GM18498 (cell line): ENCODE measurements at regions not wholly inside any gene's neighbourhood (a gene's known extent, or its start where the extent isn't known, plus 50 kb on each side); places are given as distances from the start of the nearest gene placed in this dataset.

Source experiments
- ATAC-seq: cut with Tn5 transposase; IDR thresholded peaks from one replicate; pipeline ENCODE4 v1.9.1; 2021; ENCODE audit warnings: mild to moderate bottlenecking, moderate library complexity; ENCODE audit not compliant: unreplicated experiment

GRCh38 chr12:18898470-18898869, 160.6 kb downstream of the CAPZA3 start:
- ATAC-seq = no peak

GRCh38 chr12:18899162-18899561, 161.2 kb downstream of the CAPZA3 start:
- no peak for ATAC-seq

DNA sequence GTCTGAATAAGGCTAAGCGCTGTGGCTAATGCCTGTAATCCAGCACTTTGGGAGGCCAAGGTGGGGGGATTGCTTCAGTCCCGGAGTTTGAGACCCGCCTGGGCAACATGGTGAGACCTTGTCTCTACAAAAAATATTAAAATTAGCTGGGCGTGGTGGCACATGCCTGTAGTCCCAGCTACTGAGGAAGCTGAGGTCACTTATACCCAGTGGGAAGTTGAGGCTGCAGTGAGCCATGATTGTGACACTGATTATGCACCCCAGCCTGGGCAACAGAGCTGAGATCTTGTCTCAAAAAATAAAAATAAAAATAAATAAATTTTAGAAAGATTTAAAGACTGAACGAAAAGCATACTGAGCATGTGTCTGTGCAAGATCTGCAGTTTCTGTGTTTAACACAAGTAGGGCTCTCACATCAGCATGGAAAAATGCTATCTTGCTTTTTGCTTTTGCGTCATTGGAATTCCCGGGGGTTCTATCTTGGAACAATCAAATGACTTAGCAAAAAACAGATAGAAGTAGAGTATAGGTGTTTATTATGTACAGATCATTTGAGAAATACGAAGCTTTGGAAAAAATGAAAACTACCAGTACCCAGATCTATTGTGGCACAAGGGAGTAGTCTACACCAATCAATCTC, 161.9 kb downstream of the CAPZA3 start:
- no peak for ATAC-seq

DNA sequence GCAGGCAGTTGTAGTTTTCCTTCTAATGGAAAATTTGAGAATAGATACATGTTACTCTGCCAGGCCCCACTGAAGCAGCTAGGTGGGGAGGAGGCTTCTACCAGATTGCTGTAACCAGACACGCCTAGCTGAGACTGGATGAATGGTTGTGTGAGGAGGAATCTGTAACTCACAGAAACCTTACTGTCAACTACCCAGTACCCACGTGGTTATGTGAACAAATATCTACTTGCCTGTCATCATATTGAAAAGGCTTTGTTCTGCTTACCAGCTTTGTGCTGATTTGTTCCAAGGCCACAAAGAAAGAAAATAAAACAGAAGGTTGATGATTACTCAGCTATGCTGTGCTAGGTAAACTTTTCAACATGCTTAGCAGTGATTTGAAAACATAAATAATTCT, 167.2 kb downstream of the CAPZA3 start:
- ATAC-seq = no peak

GRCh38 chr12:18906395-18906794, 168.5 kb downstream of the CAPZA3 start:
- ATAC-seq = no peak

GRCh38 chr12:18907127-18907526, 169.2 kb downstream of the CAPZA3 start:
- no peak for ATAC-seq

- ATAC-seq = no peak
Observed at GRCh38 chr12:18907728-18908127, 169.8 kb downstream of the CAPZA3 start.

- ATAC-seq = no peak
Observed at GRCh38 chr12:18908191-18908590, 170.3 kb downstream of the CAPZA3 start.

GRCh38 chr12:18919871-18920511, 182.1 kb downstream of the CAPZA3 start:
- ATAC-seq = no peak

GRCh38 chr12:18922851-18923250, 184.9 kb downstream of the CAPZA3 start:
- no peak for ATAC-seq

- no peak for ATAC-seq
Observed at GRCh38 chr12:18923721-18924120, 185.8 kb downstream of the CAPZA3 start.

DNA sequence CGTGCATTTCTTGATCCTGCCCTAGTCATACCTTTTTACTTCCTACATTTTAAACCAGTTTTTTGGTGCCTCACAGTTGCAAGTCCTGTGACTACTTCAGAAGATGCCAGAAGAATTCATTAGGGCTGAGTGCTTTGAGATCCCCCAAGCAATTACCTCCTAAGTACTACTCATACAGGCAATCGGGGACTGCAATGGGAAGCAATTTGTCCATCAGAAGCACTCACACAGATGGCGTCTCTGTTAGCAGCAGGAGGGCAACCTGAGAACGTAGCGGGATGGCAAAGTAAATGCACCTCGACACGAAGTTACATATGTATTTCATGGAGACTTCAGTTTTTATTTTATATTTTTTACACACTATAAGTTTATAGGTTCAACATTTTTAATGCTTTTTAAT, 188.3 kb downstream of the CAPZA3 start:
- ATAC-seq = no peak

DNA sequence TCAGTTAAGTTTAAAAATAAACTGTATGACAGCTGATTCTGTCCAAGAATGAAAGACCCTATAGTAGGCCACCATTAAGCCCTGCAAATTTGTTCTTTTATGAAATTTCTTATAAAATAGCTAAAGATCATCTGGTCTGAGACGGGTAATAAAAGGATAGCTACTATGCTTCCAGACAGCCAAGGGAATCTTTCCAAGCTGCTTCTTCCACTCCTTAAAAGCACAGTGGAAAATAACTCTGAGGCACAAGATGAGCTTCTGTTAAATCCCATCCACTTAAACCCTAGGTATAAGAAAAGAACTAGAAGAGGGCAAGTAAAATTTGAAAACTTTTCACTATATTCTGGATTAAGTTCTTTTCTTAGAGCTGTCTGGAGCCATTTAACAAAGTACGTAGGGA, 194.3 kb downstream of the CAPZA3 start:
- no peak for ATAC-seq

GRCh38 chr12:18932715-18933114, 194.8 kb downstream of the CAPZA3 start:
- no peak for ATAC-seq

GRCh38 chr12:18935371-18935965, 194.1 kb upstream of the PLEKHA5 start:
- no peak for ATAC-seq

GRCh38 chr12:18939051-18939450, 190.5 kb upstream of the PLEKHA5 start:
- no peak for ATAC-seq

DNA sequence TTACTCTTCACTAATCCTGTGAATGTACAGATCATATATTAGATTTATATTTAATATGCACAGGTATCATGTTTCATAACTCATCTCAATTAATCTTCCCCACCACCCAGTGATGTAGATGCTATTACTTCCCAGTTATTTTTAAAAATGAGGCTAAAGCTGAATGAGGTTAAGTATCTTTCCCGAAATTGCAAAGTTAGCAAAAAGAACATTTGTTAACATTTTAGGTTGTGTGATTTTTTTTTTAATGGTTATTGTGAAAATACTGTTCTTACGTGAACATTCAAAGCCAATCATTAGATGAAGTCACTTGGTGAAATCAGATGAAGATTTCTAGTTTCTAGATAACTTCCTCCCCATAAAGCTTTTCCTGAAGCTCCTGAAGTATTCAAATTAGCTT, 186.9 kb upstream of the PLEKHA5 start:
- no peak for ATAC-seq

DNA sequence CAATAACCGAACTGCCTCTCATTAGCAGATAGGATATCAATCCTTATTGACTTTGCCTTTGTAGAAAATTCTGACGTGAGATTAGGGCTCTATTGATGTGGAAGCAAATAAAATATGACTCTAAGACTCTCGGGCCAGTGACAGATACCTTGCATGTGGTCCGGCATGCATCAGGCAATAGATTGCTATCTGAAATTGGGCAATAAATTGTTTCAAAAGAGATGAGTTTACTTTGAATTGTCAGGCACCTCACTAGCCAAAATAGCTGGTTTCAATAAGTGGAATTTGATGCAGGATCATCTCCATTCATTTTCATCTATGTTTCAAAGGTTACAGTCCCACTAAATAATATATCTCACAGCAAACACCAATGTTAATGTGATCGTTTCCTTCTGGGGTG, 186.3 kb upstream of the PLEKHA5 start:
- ATAC-seq = no peak

DNA sequence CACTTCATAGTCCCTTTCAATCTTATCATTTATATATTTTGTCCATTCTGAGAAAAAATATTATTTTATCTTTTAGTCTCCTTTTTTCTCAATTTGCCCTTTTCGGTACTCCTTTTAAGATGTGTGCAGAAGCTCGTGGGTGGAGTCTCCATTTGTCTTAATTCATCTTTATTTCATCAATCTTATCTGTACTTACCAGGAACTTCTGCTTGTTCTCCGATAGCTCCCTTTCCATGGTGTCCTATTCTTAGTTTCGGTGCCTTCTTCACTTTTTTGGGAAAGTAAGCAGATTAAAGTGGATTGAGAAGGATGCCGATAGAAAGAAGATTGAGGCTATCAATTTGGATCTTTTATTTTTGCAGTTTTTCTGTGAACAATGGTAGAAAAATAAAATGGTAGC, 183.4 kb upstream of the PLEKHA5 start:
- no peak for ATAC-seq

- no peak for ATAC-seq
Observed at GRCh38 chr12:18951218-18951617, 178.3 kb upstream of the PLEKHA5 start.

GRCh38 chr12:18953505-18953904, 176.0 kb upstream of the PLEKHA5 start:
- ATAC-seq = no peak

GRCh38 chr12:18955594-18955993, 173.9 kb upstream of the PLEKHA5 start:
- ATAC-seq = no peak

GRCh38 chr12:18965203-18965602, 164.3 kb upstream of the PLEKHA5 start:
- ATAC-seq = no peak
